Esophagus squamous epithelium (tissue), 4 donors: ENCODE measurements at regions not wholly inside any gene's neighbourhood (a gene's known extent, or its start where the extent isn't known, plus 50 kb on each side); places are given as distances from the start of the nearest gene placed in this dataset.

Source experiments
- POLR2A ChIP-seq, 4 donors: fragments of 450-650 bp; IDR thresholded peaks; one replicate each; pipeline ENCODE4 v1.6.1; 2017; ENCODE audit warnings: antibody characterized with exemption in 4 of 4, mild to moderate bottlenecking in 4 of 4, moderate library complexity in 3 of 4
- TF ChIP-seq, protein P1 (sequence below), 6 experiments: fragments of 450-650 bp in 4 of 6; fragments of 200-600 bp in 2 of 6; sonication (generic) in 2 of 6; IDR thresholded peaks; one replicate each; pipeline ENCODE4 v1.5.1; 2016 to 2019; ENCODE audit warnings: antibody characterized with exemption in 6 of 6, mild to moderate bottlenecking in 4 of 6, moderate library complexity in 4 of 6

- TF ChIP-seq, protein P1, sequence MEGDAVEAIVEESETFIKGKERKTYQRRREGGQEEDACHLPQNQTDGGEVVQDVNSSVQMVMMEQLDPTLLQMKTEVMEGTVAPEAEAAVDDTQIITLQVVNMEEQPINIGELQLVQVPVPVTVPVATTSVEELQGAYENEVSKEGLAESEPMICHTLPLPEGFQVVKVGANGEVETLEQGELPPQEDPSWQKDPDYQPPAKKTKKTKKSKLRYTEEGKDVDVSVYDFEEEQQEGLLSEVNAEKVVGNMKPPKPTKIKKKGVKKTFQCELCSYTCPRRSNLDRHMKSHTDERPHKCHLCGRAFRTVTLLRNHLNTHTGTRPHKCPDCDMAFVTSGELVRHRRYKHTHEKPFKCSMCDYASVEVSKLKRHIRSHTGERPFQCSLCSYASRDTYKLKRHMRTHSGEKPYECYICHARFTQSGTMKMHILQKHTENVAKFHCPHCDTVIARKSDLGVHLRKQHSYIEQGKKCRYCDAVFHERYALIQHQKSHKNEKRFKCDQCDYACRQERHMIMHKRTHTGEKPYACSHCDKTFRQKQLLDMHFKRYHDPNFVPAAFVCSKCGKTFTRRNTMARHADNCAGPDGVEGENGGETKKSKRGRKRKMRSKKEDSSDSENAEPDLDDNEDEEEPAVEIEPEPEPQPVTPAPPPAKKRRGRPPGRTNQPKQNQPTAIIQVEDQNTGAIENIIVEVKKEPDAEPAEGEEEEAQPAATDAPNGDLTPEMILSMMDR (IDR thresholded peaks at IDR 0.05) = no peak
- no peak for TF ChIP-seq POLR2A (IDR thresholded peaks at IDR 0.05)
Observed at GRCh38 chr5:67644221-67644920, 447.8 kb upstream of the CD180 start.
